ENCODE measurements at regions not wholly inside any gene's neighbourhood (a gene's known extent, or its start where the extent isn't known, plus 50 kb on each side); places are given as distances from the start of the nearest gene placed in this dataset.

- TF ChIP-seq RAD21 (conservative IDR thresholded peaks at IDR 0.05) (no peak), CTCF (IDR thresholded peaks at IDR 0.05; ENCODE audit: poor library complexity, severe bottlenecking) (no peak), EZH2 (IDR thresholded peaks at IDR 0.05; ENCODE audit: borderline replicate concordance, insufficient read depth, low read length, poor library complexity, severe bottlenecking) (no peak), REST (IDR thresholded peaks at IDR 0.05; ENCODE audit: borderline replicate concordance) (no peak), EP300 (conservative IDR thresholded peaks at IDR 0.05; ENCODE audit: poor library complexity, severe bottlenecking) (no peak), TAF1 (IDR thresholded peaks at IDR 0.05; ENCODE audit: low read depth) (no peak), POLR2AphosphoS5 (IDR thresholded peaks at IDR 0.05) (no peak)
Measured at GRCh38 chr12:17352164-17352563, 737.8 kb downstream of the RERGL start.

All from neural cell (in vitro differentiated cells).